Left cardiac atrium (tissue), 4 donors: ENCODE measurements at regions not wholly inside any gene's neighbourhood (a gene's known extent, or its start where the extent isn't known, plus 50 kb on each side); places are given as distances from the start of the nearest gene placed in this dataset.

Experiments used
- ATAC-seq, 2 donors: fragments of 200-7000 bp; cut with Tn5 transposase; one replicate each; pipeline ENCODE4 v1.9.1; 2020; ENCODE audit warnings: mild to moderate bottlenecking in 2 of 2, moderate library complexity in 2 of 2
- DNase-seq: peaks from one replicate; pipeline ENCODE4 v3.0.0-alpha.2; 2020
- intact Hi-C, 2 donors: fragments of 100-400 bp; cut with DNase I; formaldehyde crosslinking; loops; one replicate each; pipeline versions ENCODE4 v1.14.1 to v1.15.1; 2022 to 2023
- donor health status: DM: no; HTN: yes; CAD: no.
- donor health status: DM: no; HTN: yes; CAD: no; lungs with severe emphysema.
- donor health status: DM: yes; HTN: yes; CAD: no.
- donor health status: Dilated cardiomyopathy.

- ATAC-seq (no peak), DNase-seq (no peak)
- intact Hi-C loops, result no loop called here
Observed at GRCh38 chr2:126302043-126302442, 353.9 kb upstream of the GYPC start.

- ATAC-seq (no peak), DNase-seq (no peak)
- intact Hi-C loops, result no loop called here
Observed at GRCh38 chr2:126303113-126303512, 352.8 kb upstream of the GYPC start.

- intact Hi-C loops, result no loop called here
- DNase-seq (no peak), ATAC-seq (no peak)
Observed at GRCh38 chr2:126304154-126304553, 351.8 kb upstream of the GYPC start.

- no peak for DNase-seq
- intact Hi-C loops, result no loop called here
- no peak for ATAC-seq
Observed at GRCh38 chr2:126306539-126306938, 349.4 kb upstream of the GYPC start.

GRCh38 chr2:126307740-126308139 lies 348.2 kb upstream of the GYPC start:
- intact Hi-C loops, result no loop called here
- no peak for ATAC-seq
- no peak for DNase-seq

- DNase-seq, result no peak
- no peak for ATAC-seq
- intact Hi-C loops, result no loop called here
Observed at GRCh38 chr2:126309185-126309584, 346.8 kb upstream of the GYPC start.

- no peak for DNase-seq
- intact Hi-C loops, result no loop called here
- ATAC-seq, result no peak
Observed at GRCh38 chr2:126312579-126312978, 343.4 kb upstream of the GYPC start.

- DNase-seq, result no peak
- intact Hi-C loops, result no loop called here
- ATAC-seq, result no peak
Observed at GRCh38 chr2:126315828-126316227, 340.1 kb upstream of the GYPC start.

- peak in 1 of 2 donors; percentile 24 for ATAC-seq
- intact Hi-C loops, result no loop called here
- DNase-seq, result no peak
Observed at GRCh38 chr2:126317790-126318431, 338.0 kb upstream of the GYPC start.

GRCh38 chr2:126322342-126322741 lies 333.6 kb upstream of the GYPC start:
- no peak for ATAC-seq
- intact Hi-C loops, result no loop called here
- no peak for DNase-seq

GRCh38 chr2:126325202-126325601 lies 330.8 kb upstream of the GYPC start:
- ATAC-seq (no peak), DNase-seq (no peak)
- intact Hi-C loops, result no loop called here

GRCh38 chr2:126329173-126329572 lies 326.8 kb upstream of the GYPC start:
- DNase-seq (no peak), ATAC-seq (no peak)
- intact Hi-C loops, result no loop called here

GRCh38 chr2:126342457-126342856 lies 313.5 kb upstream of the GYPC start:
- intact Hi-C loops, result no loop called here
- DNase-seq, result no peak
- no peak for ATAC-seq

- DNase-seq (no peak), ATAC-seq (no peak)
- intact Hi-C loops, result no loop called here
Observed at GRCh38 chr2:126343136-126343535, 312.8 kb upstream of the GYPC start.

GRCh38 chr2:126344493-126344892 lies 311.5 kb upstream of the GYPC start:
- no peak for ATAC-seq
- no peak for DNase-seq
- intact Hi-C loops, result no loop called here

GRCh38 chr2:126345691-126346090 lies 310.3 kb upstream of the GYPC start:
- intact Hi-C loops, result no loop called here
- DNase-seq (no peak), ATAC-seq (no peak)

GRCh38 chr2:126356631-126357030 lies 299.3 kb upstream of the GYPC start:
- no peak for ATAC-seq
- no peak for DNase-seq
- intact Hi-C loops, result no loop called here

- DNase-seq, result no peak
- ATAC-seq, result peak in 1 of 2 donors; percentile 74
- intact Hi-C loops, result no loop called here
Observed at GRCh38 chr2:126358122-126358521, 297.8 kb upstream of the GYPC start.

GRCh38 chr2:126359494-126359893 lies 296.5 kb upstream of the GYPC start:
- no peak for ATAC-seq
- no peak for DNase-seq
- intact Hi-C loops, result no loop called here

- ATAC-seq, result no peak
- intact Hi-C loops, result no loop called here
- no peak for DNase-seq
Observed at GRCh38 chr2:126367361-126367760, 288.6 kb upstream of the GYPC start.

GRCh38 chr2:126368758-126369157 lies 287.2 kb upstream of the GYPC start:
- DNase-seq, result no peak
- ATAC-seq, result peak; percentile 41 to 51
- intact Hi-C loops, result no loop called here

- ATAC-seq, result peak in 1 of 2 donors; percentile 67
- DNase-seq, result no peak
- intact Hi-C loops, result no loop called here
Observed at GRCh38 chr2:126370201-126370600, 285.8 kb upstream of the GYPC start.
